AG04449 (cell line): ENCODE measurements at regions not wholly inside any gene's neighbourhood (a gene's known extent, or its start where the extent isn't known, plus 50 kb on each side); places are given as distances from the start of the nearest gene placed in this dataset.

Experiments
- CTCF ChIA-PET: fragments of 350-600 bp; formaldehyde crosslinking; extraction: SDS; loops from one replicate; lab custom pipeline; 2021; ENCODE audit warnings: antibody characterized with exemption; lab: Yijun Ruan, JAX
- POLR2A ChIA-PET: fragments of 400-600, 350-600 bp; formaldehyde crosslinking; extraction: SDS; loops from one replicate; lab custom pipeline; 2020; ENCODE audit warnings: antibody characterized with exemption, inconsistent platforms; lab: Yijun Ruan, JAX
- DNase-seq: peaks from one replicate; pipeline ENCODE4 v3.0.0-alpha.2; 2010; ENCODE audit warnings: low read depth, low spot score
- H3K4me3 ChIP-seq: 2 replicates; pipeline ENCODE4 v1.5.1; 2011; ENCODE audit warnings: low read depth, mild to moderate bottlenecking, control low read depth, low read length
- CTCF ChIP-seq: IDR thresholded peaks from one replicate; pipeline ENCODE4 v1.5.1; 2011; ENCODE audit warnings: mild to moderate bottlenecking, moderate library complexity, low read length, control low read depth, inconsistent platforms; ENCODE audit not compliant: insufficient read depth; ENCODE audit errors: missing control alignments

- no peak for DNase-seq
- POLR2A ChIA-PET, result no interaction called here
- CTCF ChIA-PET, result no interaction called here
- H3K4me3 ChIP-seq, result no peak overlapping the region
- no peak for TF ChIP-seq CTCF
Measured at GRCh38 chr12:23221926-23222325, 597.0 kb downstream of the ETNK1 start.

- ChIA-PET POLR2A (no interaction called here), CTCF (interaction anchor here (1.2 kb wide), 1 partner anchor 17 kb away, joined by 3 read pairs; no protein-coding TSS in a partner anchor)
- no peak for TF ChIP-seq CTCF
- no peak overlapping the region for H3K4me3 ChIP-seq
- no peak for DNase-seq
Measured at GRCh38 chr12:23222801-23223200, 597.8 kb downstream of the ETNK1 start.

GRCh38 chr12:23228101-23228500, 603.1 kb downstream of the ETNK1 start:
- ChIA-PET CTCF (no interaction called here), POLR2A (no interaction called here)
- no peak for DNase-seq

GRCh38 chr12:23230899-23231298, 605.9 kb downstream of the ETNK1 start:
- POLR2A ChIA-PET, result no interaction called here
- H3K4me3 ChIP-seq, result no peak overlapping the region
- CTCF ChIA-PET, result no interaction called here
- no peak for TF ChIP-seq CTCF
- no peak for DNase-seq

More at GRCh38 chr12:23228101-23228500, 603.1 kb downstream of the ETNK1 start:
- no peak for TF ChIP-seq CTCF
- H3K4me3 ChIP-seq, result no peak overlapping the region

GRCh38 chr12:23236066-23236780, 611.3 kb downstream of the ETNK1 start:
- ChIA-PET POLR2A (no interaction called here), CTCF (no interaction called here)
- H3K4me3 ChIP-seq, result no peak overlapping the region
- TF ChIP-seq CTCF, result no peak
- DNase-seq, result no peak

GRCh38 chr12:23236811-23237210, 611.8 kb downstream of the ETNK1 start:
- H3K4me3 ChIP-seq, result no peak overlapping the region
- POLR2A ChIA-PET, result no interaction called here
- no peak for DNase-seq
- no peak for TF ChIP-seq CTCF
- CTCF ChIA-PET, result no interaction called here
